Osteocyte (in vitro differentiated cells): ENCODE measurements at regions not wholly inside any gene's neighbourhood (a gene's known extent, or its start where the extent isn't known, plus 50 kb on each side); places are given as distances from the start of the nearest gene placed in this dataset.

Experiments
- DNase-seq: peaks from one replicate; pipeline ENCODE4 v3.0.0; 2021; ENCODE audit warnings: mixed read lengths; ENCODE audit not compliant: unreplicated experiment; ENCODE audit errors: extremely low spot score
- H3K27ac Mint-ChIP-seq: one replicate; pipeline ENCODE4 v1.8.0; 2021; ENCODE audit warnings: mild to moderate bottlenecking, mixed read lengths; ENCODE audit not compliant: unreplicated experiment
- H3K27me3 Mint-ChIP-seq: one replicate; pipeline ENCODE4 v1.8.0; 2021; ENCODE audit warnings: mixed read lengths; ENCODE audit not compliant: unreplicated experiment
- H3K36me3 Mint-ChIP-seq: one replicate; pipeline ENCODE4 v1.8.0; 2021; ENCODE audit warnings: mixed read lengths; ENCODE audit not compliant: unreplicated experiment
- H3K4me1 Mint-ChIP-seq: one replicate; pipeline ENCODE4 v1.8.0; 2021; ENCODE audit warnings: mixed read lengths; ENCODE audit not compliant: unreplicated experiment
- H3K4me3 Mint-ChIP-seq: one replicate; pipeline ENCODE4 v1.8.0; 2021; ENCODE audit warnings: mild to moderate bottlenecking, moderate library complexity, mixed read lengths; ENCODE audit not compliant: unreplicated experiment
- H3K9me3 Mint-ChIP-seq: one replicate; pipeline ENCODE4 v1.8.0; 2021; ENCODE audit warnings: mixed read lengths; ENCODE audit not compliant: unreplicated experiment
- TF ChIP-seq, protein P1 (sequence below): fragments of 200-600 bp; sonication (generic); IDR thresholded peaks from 2 replicates; pipeline ENCODE4 v1.5.0; 2021; ENCODE audit warnings: antibody characterized with exemption, mild to moderate bottlenecking, moderate library complexity

DNA sequence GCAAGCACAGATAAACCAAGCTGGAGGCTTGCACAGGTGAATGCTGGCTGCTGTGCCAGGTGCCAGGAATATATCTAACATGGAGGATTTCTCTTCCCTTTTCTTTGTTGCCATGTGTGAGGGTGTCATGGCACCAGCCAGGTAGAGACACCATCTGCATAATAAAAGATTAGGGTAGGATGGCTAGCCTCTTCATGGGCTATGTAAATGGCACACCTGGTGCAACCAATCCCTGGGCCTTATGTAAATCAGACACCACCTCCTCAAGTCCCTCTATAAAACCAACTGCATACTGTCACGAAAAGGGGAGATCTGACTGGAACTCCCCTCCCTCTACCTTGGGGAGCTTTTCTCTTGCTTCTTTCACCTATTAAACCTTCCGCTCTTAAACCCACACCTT, 322.5 kb upstream of the POM121L12 start:
- TF ChIP-seq, protein P1, sequence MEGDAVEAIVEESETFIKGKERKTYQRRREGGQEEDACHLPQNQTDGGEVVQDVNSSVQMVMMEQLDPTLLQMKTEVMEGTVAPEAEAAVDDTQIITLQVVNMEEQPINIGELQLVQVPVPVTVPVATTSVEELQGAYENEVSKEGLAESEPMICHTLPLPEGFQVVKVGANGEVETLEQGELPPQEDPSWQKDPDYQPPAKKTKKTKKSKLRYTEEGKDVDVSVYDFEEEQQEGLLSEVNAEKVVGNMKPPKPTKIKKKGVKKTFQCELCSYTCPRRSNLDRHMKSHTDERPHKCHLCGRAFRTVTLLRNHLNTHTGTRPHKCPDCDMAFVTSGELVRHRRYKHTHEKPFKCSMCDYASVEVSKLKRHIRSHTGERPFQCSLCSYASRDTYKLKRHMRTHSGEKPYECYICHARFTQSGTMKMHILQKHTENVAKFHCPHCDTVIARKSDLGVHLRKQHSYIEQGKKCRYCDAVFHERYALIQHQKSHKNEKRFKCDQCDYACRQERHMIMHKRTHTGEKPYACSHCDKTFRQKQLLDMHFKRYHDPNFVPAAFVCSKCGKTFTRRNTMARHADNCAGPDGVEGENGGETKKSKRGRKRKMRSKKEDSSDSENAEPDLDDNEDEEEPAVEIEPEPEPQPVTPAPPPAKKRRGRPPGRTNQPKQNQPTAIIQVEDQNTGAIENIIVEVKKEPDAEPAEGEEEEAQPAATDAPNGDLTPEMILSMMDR: no peak
- Mint-ChIP-seq H3K36me3 (no peaks in the 10 kb centered on the region), H3K4me3 (no peak overlapping the region), H3K9me3 (peaks cover 21% of the 10 kb centered on the region), H3K27me3 (no peaks in the 10 kb centered on the region), H3K4me1 (no peaks in the 10 kb centered on the region), H3K27ac (no peak overlapping the region)
- no peak for DNase-seq

DNA sequence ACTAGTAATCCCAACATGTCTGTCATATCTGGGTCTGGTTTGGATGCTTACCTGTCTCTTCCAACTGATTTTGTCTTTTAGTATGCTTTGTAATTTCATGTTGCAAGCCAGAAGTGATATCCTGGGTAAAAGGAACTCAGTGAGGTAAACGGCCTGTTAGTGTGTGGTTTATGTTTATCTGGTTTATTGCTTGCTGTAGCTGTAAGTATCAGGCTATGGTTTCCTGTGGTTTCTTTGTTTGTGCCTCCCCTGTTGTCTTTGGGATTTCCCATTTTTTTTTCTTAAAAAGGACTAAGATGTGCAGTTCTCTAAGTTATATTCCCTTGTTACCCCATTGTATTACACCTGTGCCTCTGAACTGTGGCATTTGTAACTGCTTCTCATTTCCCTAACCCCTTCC, 323.5 kb upstream of the POM121L12 start:
- no peak overlapping the region for H3K4me3 Mint-ChIP-seq
- TF ChIP-seq, protein P1: no peak
- no peaks in the 10 kb centered on the region for H3K4me1 Mint-ChIP-seq
- H3K36me3 Mint-ChIP-seq: no peaks in the 10 kb centered on the region
- DNase-seq: no peak
- no peaks in the 10 kb centered on the region for H3K27me3 Mint-ChIP-seq
- H3K9me3 Mint-ChIP-seq: peaks cover 15% of the 10 kb centered on the region
- H3K27ac Mint-ChIP-seq: no peak overlapping the region

DNA sequence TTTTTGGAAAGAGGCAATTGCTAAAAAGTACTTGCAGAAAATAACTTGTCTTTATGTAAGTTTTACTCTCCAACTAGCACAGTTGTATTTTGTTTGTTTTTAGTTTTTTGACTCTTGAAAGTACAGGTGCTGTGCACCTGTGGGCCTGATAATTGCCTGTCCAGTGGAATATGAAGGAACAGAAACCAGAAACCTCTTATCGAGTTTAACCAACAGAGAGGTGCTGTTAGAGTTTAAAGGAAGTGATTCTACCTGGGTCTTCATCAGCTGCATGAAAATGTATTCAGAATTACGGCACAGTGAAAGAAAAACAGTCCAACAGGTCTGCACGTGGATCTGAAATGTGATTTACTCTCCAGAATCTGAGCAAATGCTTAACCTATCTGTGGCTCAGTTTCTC, 326.6 kb upstream of the POM121L12 start:
- Mint-ChIP-seq H3K9me3 (peaks cover 12% of the 10 kb centered on the region), H3K36me3 (no peaks in the 10 kb centered on the region), H3K27me3 (no peaks in the 10 kb centered on the region), H3K4me1 (no peaks in the 10 kb centered on the region), H3K4me3 (no peak overlapping the region), H3K27ac (no peak overlapping the region)
- TF ChIP-seq, protein P1: no peak
- DNase-seq: no peak

DNA sequence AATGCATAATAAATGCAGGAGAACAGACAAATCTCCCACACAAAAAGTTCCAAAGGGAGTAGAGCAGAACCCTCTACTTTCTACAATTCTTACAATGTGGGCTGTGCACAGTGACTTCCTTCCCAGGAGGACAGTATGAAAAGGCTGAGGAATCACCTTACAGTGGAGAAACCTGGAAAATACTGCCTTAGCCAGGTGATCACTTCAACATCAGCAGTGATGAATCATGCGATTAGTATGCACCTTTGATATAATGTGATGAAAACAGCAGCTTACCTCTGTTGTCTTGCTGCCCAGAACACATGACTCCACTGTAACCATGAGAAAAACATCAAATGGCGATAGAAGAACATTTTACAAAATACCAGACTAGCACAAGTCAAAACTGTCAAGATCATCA, 329.7 kb upstream of the POM121L12 start:
- DNase-seq: no peak
- H3K9me3 Mint-ChIP-seq: peaks cover 3% of the 10 kb centered on the region
- no peaks in the 10 kb centered on the region for H3K27me3 Mint-ChIP-seq
- no peaks in the 10 kb centered on the region for H3K36me3 Mint-ChIP-seq
- H3K27ac Mint-ChIP-seq: no peak overlapping the region
- TF ChIP-seq, protein P1: no peak
- no peak overlapping the region for H3K4me3 Mint-ChIP-seq
- no peaks in the 10 kb centered on the region for H3K4me1 Mint-ChIP-seq

DNA sequence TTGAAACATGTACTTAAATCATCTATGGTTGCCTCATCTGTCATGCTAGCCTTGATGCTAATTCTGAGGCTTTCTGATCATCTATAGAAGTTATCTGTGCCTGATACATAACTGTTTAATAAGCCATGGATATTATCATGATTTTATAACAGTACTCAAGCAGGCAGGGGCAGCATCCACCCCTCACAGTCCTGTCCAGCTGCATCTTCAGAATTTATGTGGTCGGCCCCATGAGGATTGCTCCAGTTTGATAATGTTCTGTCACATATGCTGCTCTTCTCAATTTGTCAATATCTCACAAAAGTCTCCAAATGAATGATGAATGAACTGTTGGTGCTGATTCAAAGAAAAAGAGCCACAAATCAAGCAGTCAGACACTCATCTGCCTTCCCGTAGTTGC, 335.1 kb upstream of the POM121L12 start:
- TF ChIP-seq, protein P1: no peak
- Mint-ChIP-seq H3K4me3 (no peak overlapping the region), H3K4me1 (no peaks in the 10 kb centered on the region), H3K9me3 (peaks cover 16% of the 10 kb centered on the region), H3K36me3 (no peaks in the 10 kb centered on the region), H3K27me3 (no peaks in the 10 kb centered on the region), H3K27ac (no peak overlapping the region)
- DNase-seq: no peak
